ENCODE measurements at regions not wholly inside any gene's neighbourhood (a gene's known extent, or its start where the extent isn't known, plus 50 kb on each side); places are given as distances from the start of the nearest gene placed in this dataset.

DNA sequence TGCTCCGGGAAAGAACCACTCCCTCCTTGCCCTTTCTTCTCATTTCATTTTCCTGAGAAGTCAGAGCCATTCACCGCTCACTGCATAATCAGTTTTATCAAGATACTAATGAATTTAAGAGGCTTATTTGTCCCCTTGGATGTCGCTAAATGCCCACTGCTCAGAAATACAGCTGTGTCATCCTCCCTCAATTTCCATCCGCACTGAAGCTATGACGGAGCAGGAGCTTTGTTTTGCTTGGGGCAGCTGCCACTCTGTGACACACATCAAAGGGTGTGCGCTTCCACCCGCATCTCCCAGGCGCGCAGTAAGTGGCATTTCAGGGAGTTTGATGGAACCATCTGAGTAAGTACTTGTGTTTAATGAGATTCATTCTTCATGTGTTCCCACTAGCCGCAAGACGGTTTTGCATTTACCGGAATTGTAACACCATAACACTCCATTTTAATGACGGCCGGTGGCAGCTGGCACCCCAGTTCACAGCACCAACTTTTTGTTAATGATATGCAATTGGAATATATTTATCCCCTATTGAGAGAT, 103.8 kb upstream of the PARD3 start:
- no peak for DNase-seq (ENCODE audit: low read depth, low spot score)
- H3K27ac Mint-ChIP-seq (ENCODE audit: unreplicated experiment) = peak overlapping the region; percentile 88
- H3K27me3 Mint-ChIP-seq (ENCODE audit: low read depth) = peaks cover 3% of the 10 kb centered on the region
- H3K36me3 Mint-ChIP-seq (ENCODE audit: low read depth) = no peaks in the 10 kb centered on the region
- no peaks in the 10 kb centered on the region for H3K9me3 Mint-ChIP-seq
- H3K4me1 Mint-ChIP-seq = peaks cover 16% of the 10 kb centered on the region
- peak overlapping the region; percentile 75 for H3K4me3 Mint-ChIP-seq
- TF ChIP-seq CTCF (conservative IDR thresholded peaks at IDR 0.05) = no peak

- peak overlapping the region; percentile 75 for H3K4me3 Mint-ChIP-seq
- peak overlapping the region; percentile 88 for H3K27ac Mint-ChIP-seq (ENCODE audit: unreplicated experiment)
- peaks cover 16% of the 10 kb centered on the region for H3K4me1 Mint-ChIP-seq
- no peak for TF ChIP-seq CTCF (conservative IDR thresholded peaks at IDR 0.05)
- H3K9me3 Mint-ChIP-seq = no peaks in the 10 kb centered on the region
- no peak for DNase-seq (ENCODE audit: low read depth, low spot score)
- H3K36me3 Mint-ChIP-seq (ENCODE audit: low read depth) = no peaks in the 10 kb centered on the region
- peaks cover 3% of the 10 kb centered on the region for H3K27me3 Mint-ChIP-seq (ENCODE audit: low read depth)
These were observed 103.1 kb upstream of the PARD3 start for GRCh38 chr10:34918060-34918775.

DNA sequence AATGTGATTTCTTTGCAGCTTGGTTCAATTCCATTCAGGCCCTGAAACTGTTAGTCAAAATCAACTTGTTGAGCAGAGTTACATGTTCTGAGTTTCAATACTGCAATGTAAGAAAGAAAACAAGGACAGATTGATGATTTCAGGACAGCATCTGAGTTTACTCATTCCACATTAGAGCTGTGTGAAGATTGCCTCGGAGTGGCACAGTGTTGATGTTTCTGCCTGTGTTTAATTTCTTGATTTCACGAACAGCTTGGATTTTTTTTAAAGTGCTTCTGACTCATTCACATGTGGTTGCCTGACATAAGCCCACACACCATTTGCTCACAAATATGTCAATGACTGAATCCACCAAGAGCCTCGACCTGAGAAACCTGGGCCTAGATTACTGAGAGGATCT, 101.2 kb upstream of the PARD3 start:
- no peaks in the 10 kb centered on the region for H3K9me3 Mint-ChIP-seq
- no peak for DNase-seq (ENCODE audit: low read depth, low spot score)
- H3K4me3 Mint-ChIP-seq = no peak overlapping the region
- no peak for TF ChIP-seq CTCF (conservative IDR thresholded peaks at IDR 0.05)
- H3K36me3 Mint-ChIP-seq (ENCODE audit: low read depth) = no peaks in the 10 kb centered on the region
- peaks cover 16% of the 10 kb centered on the region for H3K4me1 Mint-ChIP-seq
- no peak overlapping the region for H3K27ac Mint-ChIP-seq (ENCODE audit: unreplicated experiment)
- H3K27me3 Mint-ChIP-seq (ENCODE audit: low read depth) = peaks cover 3% of the 10 kb centered on the region

DNA sequence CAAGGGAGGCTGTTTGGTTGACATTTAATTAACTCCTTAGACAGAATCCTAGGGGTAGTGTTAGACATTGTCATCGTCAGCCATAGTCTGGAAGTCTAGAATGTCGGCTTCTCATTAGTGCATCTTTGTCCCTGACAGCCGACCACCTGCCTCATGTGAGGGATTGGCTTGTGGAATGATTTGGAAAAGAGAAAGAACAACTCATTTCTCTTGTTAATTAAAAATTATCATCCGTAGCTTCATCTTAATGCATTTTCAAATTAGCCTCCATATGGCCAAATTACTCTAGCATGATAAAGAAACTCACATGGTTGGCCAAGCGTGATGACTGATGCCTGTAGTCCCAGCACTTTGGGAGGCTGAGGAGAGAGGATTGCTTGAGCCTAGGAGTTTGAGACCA, 97.7 kb upstream of the PARD3 start:
- DNase-seq (ENCODE audit: low read depth, low spot score) = no peak
- Mint-ChIP-seq H3K27ac (ENCODE audit: unreplicated experiment) (no peak overlapping the region), H3K9me3 (no peaks in the 10 kb centered on the region), H3K4me1 (peaks cover 14% of the 10 kb centered on the region), H3K4me3 (no peak overlapping the region), H3K36me3 (ENCODE audit: low read depth) (no peaks in the 10 kb centered on the region), H3K27me3 (ENCODE audit: low read depth) (no peaks in the 10 kb centered on the region)
- no peak for TF ChIP-seq CTCF (conservative IDR thresholded peaks at IDR 0.05)

- DNase-seq (ENCODE audit: low read depth, low spot score) = no peak
- Mint-ChIP-seq H3K9me3 (no peaks in the 10 kb centered on the region), H3K36me3 (ENCODE audit: low read depth) (no peaks in the 10 kb centered on the region), H3K27ac (ENCODE audit: unreplicated experiment) (no peak overlapping the region), H3K4me1 (peaks cover 19% of the 10 kb centered on the region), H3K27me3 (ENCODE audit: low read depth) (no peaks in the 10 kb centered on the region), H3K4me3 (no peak overlapping the region)
- TF ChIP-seq CTCF (conservative IDR thresholded peaks at IDR 0.05) = no peak
These were observed 96.6 kb upstream of the PARD3 start for GRCh38 chr10:34911661-34912205.

All from neural crest cell (in vitro differentiated cells).